GM18868 (cell line): ENCODE measurements at regions not wholly inside any gene's neighbourhood (a gene's known extent, or its start where the extent isn't known, plus 50 kb on each side); places are given as distances from the start of the nearest gene placed in this dataset.

Experiments
- ATAC-seq: cut with Tn5 transposase; IDR thresholded peaks from one replicate; pipeline ENCODE4 v1.9.1; 2021; ENCODE audit warnings: mild to moderate bottlenecking, moderate library complexity; ENCODE audit not compliant: unreplicated experiment

DNA sequence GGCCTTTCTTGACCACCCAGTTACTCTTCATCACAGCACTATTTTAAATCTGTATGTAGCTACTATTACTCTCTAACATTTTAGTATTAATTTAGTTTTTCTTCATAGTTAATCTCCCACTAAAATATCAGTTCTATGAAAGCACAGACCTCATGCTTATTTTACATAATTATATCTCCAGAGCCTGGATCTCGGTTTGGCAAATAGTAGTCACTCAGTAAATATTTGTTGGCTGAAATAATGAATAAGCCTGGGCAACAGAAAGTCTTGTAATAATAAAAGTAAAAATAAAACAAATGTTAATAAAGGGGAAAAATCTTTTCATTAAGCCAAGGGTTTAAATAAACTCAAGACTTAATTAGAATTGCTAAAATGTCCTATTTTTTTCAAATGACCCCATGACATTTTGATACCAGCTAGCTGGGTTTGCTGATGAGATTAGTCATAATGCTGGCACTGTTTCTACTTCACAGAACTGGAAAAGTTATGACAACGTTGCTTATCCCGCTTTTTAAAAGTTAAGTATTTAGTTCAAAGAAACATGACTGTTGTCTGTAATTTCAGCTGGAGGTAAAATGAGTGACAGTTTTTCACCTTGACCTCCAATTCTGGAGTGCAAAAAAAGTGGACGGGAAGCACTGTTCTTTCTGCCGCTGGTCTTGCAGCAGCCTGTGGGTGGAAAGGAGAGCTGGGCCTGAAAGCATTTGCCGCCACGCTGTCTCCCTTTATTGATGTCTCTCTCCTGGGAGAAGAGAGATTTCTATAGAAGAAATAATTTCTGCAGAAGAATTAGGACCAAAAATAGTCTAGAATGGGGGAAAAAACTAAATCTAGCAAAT is 85.2 kb upstream of the SPATA13 start:
- ATAC-seq = no peak

GRCh38 chr13:24076109-24076508 is 84.4 kb upstream of the SPATA13 start:
- ATAC-seq = no peak

DNA sequence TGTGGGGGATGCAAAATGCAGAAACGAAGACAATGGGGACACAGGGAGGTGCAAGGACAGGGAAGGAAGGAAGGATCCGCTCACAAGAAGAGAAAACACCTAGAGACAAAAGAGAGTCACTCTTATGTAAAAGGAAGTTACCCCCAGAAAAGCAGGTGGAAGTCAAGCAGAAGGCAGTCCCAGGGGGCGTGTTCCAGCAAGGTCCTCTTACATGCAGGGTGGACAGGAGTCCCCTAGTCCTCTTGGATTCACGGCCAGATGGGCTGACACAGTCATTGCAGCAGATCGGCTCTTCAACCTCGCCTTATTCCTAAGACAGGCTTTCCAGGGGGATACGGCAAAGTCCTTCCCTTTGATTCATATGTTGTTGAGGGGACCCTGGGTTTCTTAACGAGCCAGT is 83.9 kb upstream of the SPATA13 start:
- no peak for ATAC-seq

GRCh38 chr13:24080134-24080533 is 80.4 kb upstream of the SPATA13 start:
- ATAC-seq = no peak

DNA sequence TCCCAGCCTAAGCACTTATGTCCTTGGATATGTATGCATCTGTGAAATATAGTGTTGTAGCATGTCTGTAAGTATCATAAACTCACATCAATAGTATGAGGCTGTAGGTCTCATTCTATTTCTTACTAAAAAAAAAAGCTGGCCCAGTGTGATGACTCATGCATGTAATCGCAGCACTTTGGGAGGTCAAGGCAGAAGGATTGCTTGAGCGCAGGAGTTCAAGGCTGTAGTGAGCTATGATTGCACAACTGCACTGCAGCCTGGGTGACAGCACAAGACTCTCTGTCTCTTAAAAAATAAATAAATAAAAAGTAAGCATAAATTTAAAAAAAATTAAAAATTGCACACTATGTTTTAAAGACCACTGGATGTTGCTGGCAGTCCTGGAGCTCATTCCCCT is 79.1 kb upstream of the SPATA13 start:
- ATAC-seq = no peak

DNA sequence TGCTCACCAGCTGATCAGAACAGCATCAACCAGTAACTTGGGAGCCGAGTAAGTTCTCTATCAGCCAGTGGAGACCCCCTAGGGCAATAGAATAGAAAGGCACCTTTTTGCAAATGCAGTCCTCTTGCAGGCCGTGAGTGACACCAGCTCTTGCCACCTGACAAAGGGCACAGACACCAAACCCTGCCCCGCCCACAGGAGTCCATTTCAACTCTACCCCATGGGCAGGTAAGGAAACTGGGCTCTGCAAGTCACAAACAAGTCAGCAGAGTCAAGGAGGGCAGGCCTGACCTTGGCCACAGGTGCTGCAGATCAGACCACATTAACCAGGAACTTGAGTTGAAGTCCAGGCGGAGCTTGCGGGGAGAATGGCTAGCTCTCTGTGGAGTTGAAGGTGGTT is 77.4 kb upstream of the SPATA13 start:
- ATAC-seq = no peak

- ATAC-seq = no peak
These were observed 76.6 kb upstream of the SPATA13 start for GRCh38 chr13:24083722-24084421.

DNA sequence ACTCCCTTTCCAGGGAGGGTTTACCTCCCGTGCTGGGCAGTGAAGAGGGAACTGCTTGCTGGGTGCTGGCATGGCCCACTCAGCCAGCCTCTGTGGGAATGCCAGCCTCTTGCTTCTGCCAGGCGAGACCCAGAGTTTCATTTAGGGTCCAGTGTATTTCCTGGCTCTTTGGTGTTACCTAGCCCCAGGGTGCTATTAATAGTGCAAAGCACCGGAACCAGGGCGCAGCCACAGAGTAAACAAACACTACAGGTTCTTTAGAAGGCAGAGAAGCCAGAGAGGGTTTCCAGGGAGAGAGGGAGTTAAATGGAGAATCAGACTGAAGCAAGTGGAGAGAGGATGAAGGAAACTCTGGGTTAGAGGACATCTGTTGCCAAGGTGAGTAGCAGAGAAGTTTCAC is 74.9 kb upstream of the SPATA13 start:
- no peak for ATAC-seq

DNA sequence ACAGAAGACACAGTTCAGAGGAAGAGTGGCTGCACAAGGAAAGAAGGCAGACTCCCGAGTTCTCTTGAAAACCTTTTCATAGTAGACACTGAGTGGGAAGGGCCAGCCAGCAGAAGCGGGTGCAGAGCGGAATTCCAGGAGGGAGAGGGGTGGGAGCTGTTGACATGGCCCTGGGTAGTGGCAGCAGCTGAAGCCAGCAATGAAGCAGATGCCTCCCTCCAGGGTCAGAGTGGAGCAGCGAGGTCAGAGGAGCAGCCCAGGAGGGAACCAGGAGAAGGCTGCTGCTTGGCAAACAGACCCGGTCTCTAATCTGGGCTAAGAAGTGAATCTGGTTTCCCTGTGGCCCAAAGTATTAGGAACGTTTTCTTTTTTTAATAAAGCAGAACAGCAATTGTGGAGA is 73.9 kb upstream of the SPATA13 start:
- ATAC-seq = no peak

DNA sequence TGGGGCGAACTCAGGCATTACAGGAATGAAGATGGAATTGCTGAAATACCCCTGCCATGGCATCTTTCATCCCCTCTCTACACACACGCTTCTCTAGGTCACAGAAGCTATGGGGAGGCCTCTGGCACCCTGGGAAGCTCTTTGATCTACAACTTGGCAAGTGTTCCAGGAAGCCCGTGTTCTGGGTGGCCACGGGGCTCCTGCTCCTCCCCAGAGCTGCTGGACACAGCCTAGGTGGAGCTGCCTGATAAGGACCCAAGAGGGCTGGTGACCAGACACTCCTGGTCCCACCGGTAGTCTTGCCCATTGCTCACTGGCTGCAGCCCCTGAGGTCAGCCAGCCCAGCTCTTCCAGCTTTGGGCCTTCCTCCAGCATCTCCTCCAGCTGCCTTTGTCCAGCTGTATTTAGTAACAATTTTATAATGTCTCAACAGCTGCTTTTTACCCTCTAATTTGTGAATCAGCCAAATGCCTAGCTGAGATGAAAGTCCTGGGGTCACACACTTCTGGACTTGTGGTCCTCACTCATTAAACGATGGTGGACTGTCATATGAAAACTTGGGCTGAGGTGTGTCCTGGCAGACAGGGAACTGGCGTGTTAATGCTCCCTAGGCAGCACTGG is 72.8 kb upstream of the SPATA13 start:
- ATAC-seq = no peak

DNA sequence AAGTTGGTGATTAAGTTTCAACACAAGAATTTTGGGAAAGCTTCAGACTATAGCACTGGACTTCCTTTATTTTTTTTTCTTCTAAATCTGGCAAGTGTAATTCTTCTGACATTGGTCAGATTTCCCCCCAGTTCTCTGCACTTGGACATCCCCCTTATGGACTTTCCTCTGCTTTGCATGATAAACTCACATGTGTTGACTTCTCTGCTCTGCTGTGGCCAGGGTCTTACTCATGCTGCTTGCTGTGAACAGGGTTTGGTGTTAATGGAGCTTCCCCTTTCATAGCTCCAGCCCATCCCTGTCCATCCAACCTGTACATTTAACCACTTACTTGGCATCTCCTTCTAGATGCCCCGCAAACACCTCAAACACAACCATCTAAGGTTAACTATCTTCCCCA is 70.5 kb upstream of the SPATA13 start:
- ATAC-seq = no peak

DNA sequence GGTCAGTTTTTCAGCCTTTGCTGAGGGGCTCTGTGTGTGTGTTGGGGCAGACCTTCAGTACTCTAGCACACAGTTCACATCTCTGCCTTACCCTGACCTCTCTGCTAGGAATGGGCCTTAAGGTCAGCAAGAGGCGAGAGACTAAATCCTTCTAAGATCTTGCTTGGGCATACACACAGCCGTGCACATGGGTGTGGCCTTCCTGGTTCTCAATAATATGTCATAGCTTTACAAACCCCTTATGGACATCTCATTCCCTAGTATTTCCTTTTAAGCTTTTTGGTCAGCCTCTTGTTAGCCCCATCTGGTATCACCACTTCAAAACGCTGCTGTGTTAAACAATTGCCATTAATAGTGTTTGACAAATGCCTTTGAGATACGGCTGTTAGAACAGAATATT is 69.4 kb upstream of the SPATA13 start:
- no peak for ATAC-seq

DNA sequence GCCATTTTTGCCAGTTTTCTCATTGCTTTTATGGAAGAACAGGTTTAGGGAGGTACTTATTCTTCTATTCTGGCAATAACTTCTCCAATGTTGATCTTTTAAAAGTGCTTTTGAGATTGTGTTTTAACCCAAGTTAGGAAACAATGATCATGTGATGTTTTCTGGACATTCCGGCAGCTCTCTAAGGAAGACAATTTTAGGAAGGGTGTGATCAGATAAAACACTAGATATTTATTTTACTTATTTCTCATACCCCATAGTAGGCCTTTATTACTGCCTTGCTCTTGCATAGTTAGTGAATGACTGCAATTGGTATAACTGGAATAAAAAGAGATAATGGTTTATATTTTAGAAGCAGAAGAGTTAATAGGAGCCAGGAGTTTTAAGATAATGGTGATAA is 68.4 kb upstream of the SPATA13 start:
- ATAC-seq = no peak

DNA sequence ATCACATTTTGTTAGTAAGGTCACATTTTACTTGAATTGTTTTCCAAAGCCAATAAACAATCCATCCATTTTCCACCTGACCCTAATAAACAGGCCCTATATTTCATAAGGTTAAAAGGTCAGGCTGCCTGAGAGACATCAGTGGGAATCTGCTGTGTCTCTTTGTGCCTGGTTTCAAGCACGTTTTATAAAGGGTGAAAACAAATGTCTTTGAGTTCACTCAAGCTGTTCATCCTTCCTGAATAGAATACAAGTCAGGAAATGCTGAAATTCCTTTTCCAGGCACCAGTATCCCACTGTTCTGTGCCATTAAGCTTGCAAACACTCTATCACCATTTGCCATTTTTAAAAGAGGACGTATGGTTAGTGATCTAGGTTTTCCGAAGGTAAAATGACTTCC is 67.5 kb upstream of the SPATA13 start:
- ATAC-seq = no peak

GRCh38 chr13:24096659-24097058 is 63.9 kb upstream of the SPATA13 start:
- ATAC-seq = no peak

GRCh38 chr13:24097064-24097463 is 63.5 kb upstream of the SPATA13 start:
- ATAC-seq = peak; percentile 49

DNA sequence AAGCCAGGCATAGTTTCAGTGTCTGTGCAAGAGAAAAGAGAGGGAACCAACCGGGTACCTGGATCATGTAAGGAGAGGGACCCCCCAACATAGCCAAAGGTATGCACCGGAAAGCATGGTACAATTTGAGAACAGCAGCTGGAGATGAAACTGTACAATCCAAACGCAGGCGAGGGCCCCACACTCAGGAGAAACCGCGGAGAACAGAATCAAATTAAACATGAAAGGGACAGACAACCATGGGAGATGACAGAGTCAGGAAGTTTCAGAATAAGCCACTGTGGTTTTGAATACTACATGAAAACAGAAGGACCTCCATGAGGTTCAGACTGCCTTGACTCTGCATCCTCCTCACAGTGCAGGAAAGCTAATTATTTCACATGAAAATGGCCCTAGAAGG is 62.9 kb upstream of the SPATA13 start:
- no peak for ATAC-seq

- ATAC-seq = no peak
These were observed 61.0 kb upstream of the SPATA13 start for GRCh38 chr13:24099490-24099889.

GRCh38 chr13:24100188-24100587 is 60.3 kb upstream of the SPATA13 start:
- no peak for ATAC-seq

GRCh38 chr13:24103782-24104372 is 56.6 kb upstream of the SPATA13 start:
- ATAC-seq = no peak

- ATAC-seq = no peak
These were observed 55.8 kb upstream of the SPATA13 start for GRCh38 chr13:24104723-24105122.

DNA sequence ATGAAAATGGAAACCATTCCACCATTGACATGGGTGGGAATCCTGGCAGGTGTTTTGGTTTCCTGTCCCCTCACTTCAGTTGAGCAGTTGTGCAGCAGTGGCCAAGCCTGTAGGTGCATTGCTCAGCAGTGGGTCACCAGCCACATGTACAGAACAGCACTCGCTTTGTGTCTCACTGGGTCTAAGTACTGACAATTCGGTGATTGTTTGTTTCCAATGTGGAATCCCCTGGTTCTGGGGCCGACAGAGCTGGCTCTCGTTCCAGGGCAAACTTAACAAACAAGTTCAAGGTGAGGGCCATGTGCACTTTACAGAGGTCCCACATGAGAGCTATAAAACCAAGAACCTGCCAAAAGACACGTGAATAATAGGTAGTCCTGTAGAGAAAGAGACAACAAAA is 54.1 kb upstream of the SPATA13 start:
- ATAC-seq = no peak
